Peyer's patch (tissue), 4 donors: ENCODE measurements at regions not wholly inside any gene's neighbourhood (a gene's known extent, or its start where the extent isn't known, plus 50 kb on each side); places are given as distances from the start of the nearest gene placed in this dataset.
"Not testable (repeated sequence)": the region's sequence is repeated elsewhere in the genome, so short reads cannot be mapped to it uniquely, and the experiment has no call there.

Source experiments
- DNase-seq, 3 donors: peaks; one replicate each; pipeline ENCODE4 v3.0.0-alpha.2; 2017 to 2019
- H3K27ac ChIP-seq, 4 donors: fragments of 200-600 bp; sonication (generic); one replicate each; pipeline ENCODE4 v1.5.1; 2016 to 2019
- H3K27me3 ChIP-seq, 2 donors: fragments of 200-600 bp; sonication (generic); one replicate each; pipeline ENCODE4 v1.5.1; 2019
- H3K36me3 ChIP-seq, 3 donors: fragments of 200-600 bp; sonication (generic); one replicate each; pipeline ENCODE4 v1.5.1; 2016 to 2019
- H3K4me1 ChIP-seq, 4 donors: fragments of 200-600 bp; sonication (generic); one replicate each; pipeline ENCODE4 v1.5.1; 2016 to 2019
- H3K4me3 ChIP-seq, 4 donors: fragments of 200-600 bp; sonication (generic); 1 replicate in 3 of 4; 2 replicates in 1 of 4; pipeline ENCODE4 v1.5.1; 2016 to 2019; ENCODE audit warnings: mild to moderate bottlenecking in 1 of 4
- H3K9me3 ChIP-seq, 4 donors: fragments of 200-600 bp; sonication (generic); one replicate each; pipeline ENCODE4 v1.5.1; 2016 to 2019; ENCODE audit warnings: mild to moderate bottlenecking in 1 of 4
- CTCF ChIP-seq, 6 experiments: fragments of 450-650 bp in 4 of 6; fragments of 200-600 bp in 2 of 6; sonication (generic) in 1 of 6; IDR thresholded peaks; one replicate each; pipeline ENCODE4 v1.5.1; 2017 to 2019; ENCODE audit warnings: antibody characterized with exemption in 6 of 6, mild to moderate bottlenecking in 3 of 6, moderate library complexity in 1 of 6
- POLR2A ChIP-seq, 2 donors: fragments of 450-650 bp; IDR thresholded peaks; one replicate each; pipeline ENCODE4 v1.5.1; 2017; ENCODE audit warnings: antibody characterized with exemption in 2 of 2, mild to moderate bottlenecking in 2 of 2, moderate library complexity in 2 of 2

GRCh38 chr13:111440492-111440891, 120.0 kb downstream of the TEX29 start:
- H3K4me3 ChIP-seq, H3K9me3 ChIP-seq, H3K4me1 ChIP-seq, DNase-seq, H3K36me3 ChIP-seq, H3K27ac ChIP-seq, H3K27me3 ChIP-seq: not testable (repeated sequence)
- peak in 1 of 6 experiments; percentile 5 for TF ChIP-seq CTCF (IDR thresholded peaks at IDR 0.05)

- Histone ChIP-seq H3K36me3 (no peaks in the 10 kb centered on the region), H3K4me3 (no peak overlapping the region), H3K4me1 (no peaks in the 10 kb centered on the region), H3K27me3 (no peaks in the 10 kb centered on the region), H3K27ac (no peak overlapping the region), H3K9me3 (no peaks in the 10 kb centered on the region)
- DNase-seq, result no peak
- TF ChIP-seq CTCF (IDR thresholded peaks at IDR 0.05) (no peak), POLR2A (IDR thresholded peaks at IDR 0.05) (no peak)
These were observed 123.5 kb downstream of the TEX29 start for GRCh38 chr13:111443981-111444380.

- Histone ChIP-seq H3K27me3 (no peaks in the 10 kb centered on the region), H3K36me3 (no peaks in the 10 kb centered on the region), H3K4me3 (no peak overlapping the region), H3K4me1 (no peaks in the 10 kb centered on the region), H3K9me3 (no peaks in the 10 kb centered on the region), H3K27ac (no peak overlapping the region)
- DNase-seq, result no peak
- TF ChIP-seq POLR2A (IDR thresholded peaks at IDR 0.05), result no peak
- no peak for TF ChIP-seq CTCF (IDR thresholded peaks at IDR 0.05)
These were observed 128.1 kb downstream of the TEX29 start for GRCh38 chr13:111448504-111448903.

- H3K4me3 ChIP-seq, result no peak overlapping the region
- no peaks in the 10 kb centered on the region for H3K9me3 ChIP-seq
- no peaks in the 10 kb centered on the region for H3K36me3 ChIP-seq
- no peaks in the 10 kb centered on the region for H3K27me3 ChIP-seq
- no peak overlapping the region for H3K27ac ChIP-seq
- no peaks in the 10 kb centered on the region for H3K4me1 ChIP-seq
- TF ChIP-seq POLR2A (IDR thresholded peaks at IDR 0.05), result no peak
- no peak for TF ChIP-seq CTCF (IDR thresholded peaks at IDR 0.05)
- DNase-seq, result no peak
These were observed 128.6 kb downstream of the TEX29 start for GRCh38 chr13:111449041-111449440.

GRCh38 chr13:111451402-111451801, 131.0 kb downstream of the TEX29 start:
- no peaks in the 10 kb centered on the region for H3K9me3 ChIP-seq
- H3K27ac ChIP-seq, result no peak overlapping the region
- no peaks in the 10 kb centered on the region for H3K36me3 ChIP-seq
- no peaks in the 10 kb centered on the region for H3K27me3 ChIP-seq
- no peak overlapping the region for H3K4me3 ChIP-seq
- TF ChIP-seq CTCF (IDR thresholded peaks at IDR 0.05) (no peak), POLR2A (IDR thresholded peaks at IDR 0.05) (no peak)
- DNase-seq, result no peak
- no peaks in the 10 kb centered on the region for H3K4me1 ChIP-seq
